Cardiac muscle cell (in vitro differentiated cells and primary cell): ENCODE measurements at regions not wholly inside any gene's neighbourhood (a gene's known extent, or its start where the extent isn't known, plus 50 kb on each side); places are given as distances from the start of the nearest gene placed in this dataset.

Source experiments
- DNase-seq, 2 donors: peaks; one replicate each; pipeline versions ENCODE4 v3.0.0 to v3.0.0-alpha.2; 2010 to 2017; ENCODE audit warnings: low read depth in 1 of 2, low spot score in 1 of 2
- H3K27ac ChIP-seq: fragments of 200-600 bp; sonication (generic); 2 replicates; pipeline ENCODE4 v1.5.1; 2016
- H3K27me3 ChIP-seq: fragments of 200-600 bp; sonication (generic); 2 replicates; pipeline ENCODE4 v1.6.0; 2016; ENCODE audit warnings: control low read depth
- H3K36me3 ChIP-seq: fragments of 200-600 bp; sonication (generic); 2 replicates; pipeline ENCODE4 v1.5.1; 2016; ENCODE audit warnings: control low read depth
- H3K4me1 ChIP-seq: fragments of 200-600 bp; sonication (generic); 2 replicates; pipeline ENCODE4 v1.8.1; 2017; ENCODE audit warnings: low read depth, mild to moderate bottlenecking, mixed run types
- H3K4me3 ChIP-seq: fragments of 200-600 bp; sonication (generic); 2 replicates; pipeline ENCODE4 v1.5.1; 2016; ENCODE audit warnings: mild to moderate bottlenecking
- H3K9me3 ChIP-seq: fragments of 200-600 bp; sonication (generic); 2 replicates; pipeline ENCODE4 v1.5.1; 2017; ENCODE audit warnings: low read depth, mild to moderate bottlenecking, control low read depth
- TF ChIP-seq, protein P1 (sequence below): IDR thresholded peaks from 2 replicates; pipeline ENCODE4 v1.5.1; 2012; ENCODE audit warnings: low read depth, mild to moderate bottlenecking, low read length

DNA sequence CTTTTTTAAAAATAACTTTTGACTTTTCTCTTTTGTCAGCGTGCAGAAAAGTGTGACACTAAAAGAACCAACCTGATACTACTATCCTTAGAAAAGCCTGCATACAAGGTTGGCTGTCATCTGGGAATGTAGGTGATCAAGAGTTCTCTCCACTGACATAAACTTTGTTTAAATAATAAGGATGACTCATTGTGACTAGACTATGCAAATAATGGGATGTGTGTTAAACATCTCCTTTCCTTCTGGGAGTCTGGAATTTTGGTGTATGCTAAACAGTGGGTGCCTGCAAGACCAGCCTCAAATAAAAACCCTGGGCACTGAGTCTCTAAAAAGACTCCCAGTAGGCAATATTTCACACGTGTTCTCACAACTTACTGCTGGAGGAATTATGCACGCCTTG is 373.4 kb downstream of the CNTNAP4 start:
- DNase-seq: no peak
- TF ChIP-seq, protein P1, sequence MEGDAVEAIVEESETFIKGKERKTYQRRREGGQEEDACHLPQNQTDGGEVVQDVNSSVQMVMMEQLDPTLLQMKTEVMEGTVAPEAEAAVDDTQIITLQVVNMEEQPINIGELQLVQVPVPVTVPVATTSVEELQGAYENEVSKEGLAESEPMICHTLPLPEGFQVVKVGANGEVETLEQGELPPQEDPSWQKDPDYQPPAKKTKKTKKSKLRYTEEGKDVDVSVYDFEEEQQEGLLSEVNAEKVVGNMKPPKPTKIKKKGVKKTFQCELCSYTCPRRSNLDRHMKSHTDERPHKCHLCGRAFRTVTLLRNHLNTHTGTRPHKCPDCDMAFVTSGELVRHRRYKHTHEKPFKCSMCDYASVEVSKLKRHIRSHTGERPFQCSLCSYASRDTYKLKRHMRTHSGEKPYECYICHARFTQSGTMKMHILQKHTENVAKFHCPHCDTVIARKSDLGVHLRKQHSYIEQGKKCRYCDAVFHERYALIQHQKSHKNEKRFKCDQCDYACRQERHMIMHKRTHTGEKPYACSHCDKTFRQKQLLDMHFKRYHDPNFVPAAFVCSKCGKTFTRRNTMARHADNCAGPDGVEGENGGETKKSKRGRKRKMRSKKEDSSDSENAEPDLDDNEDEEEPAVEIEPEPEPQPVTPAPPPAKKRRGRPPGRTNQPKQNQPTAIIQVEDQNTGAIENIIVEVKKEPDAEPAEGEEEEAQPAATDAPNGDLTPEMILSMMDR: no peak
- Histone ChIP-seq H3K4me3 (no peak overlapping the region), H3K27ac (no peak overlapping the region), H3K4me1 (no peaks in the 10 kb centered on the region), H3K9me3 (no peaks in the 10 kb centered on the region), H3K27me3 (no peaks in the 10 kb centered on the region), H3K36me3 (no peaks in the 10 kb centered on the region)

DNA sequence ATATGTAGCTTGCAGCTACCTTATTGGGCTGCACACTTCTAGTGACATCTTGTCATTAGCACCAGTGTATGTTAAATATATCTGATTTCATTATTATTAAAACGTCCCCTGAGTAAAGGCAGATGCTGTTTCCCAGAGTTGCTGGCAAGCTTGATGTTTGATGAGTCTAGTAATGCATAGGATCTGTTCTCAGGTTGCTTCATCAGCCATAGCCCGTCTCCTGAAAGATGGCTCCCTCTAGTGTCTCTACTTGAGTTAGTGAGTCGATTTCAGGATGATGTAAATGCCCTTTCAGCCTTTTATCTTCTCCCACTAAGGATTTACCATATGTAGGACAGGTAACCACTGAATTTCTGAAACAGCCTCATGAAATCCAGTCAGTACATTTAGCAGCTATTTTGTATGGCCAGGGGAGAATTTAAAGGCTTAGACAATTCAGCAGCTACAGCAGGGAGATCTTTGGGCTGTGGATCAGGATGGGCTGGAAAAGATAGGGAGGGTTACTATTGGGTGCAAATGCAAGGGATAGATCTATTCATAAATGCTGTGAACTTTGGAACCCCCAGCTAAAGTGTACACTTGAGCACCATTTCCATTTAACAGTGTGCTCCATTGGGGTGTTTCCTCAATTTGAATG is 376.3 kb downstream of the CNTNAP4 start:
- DNase-seq: peak; percentile 63 to 73
- no peak overlapping the region for H3K27ac ChIP-seq
- no peaks in the 10 kb centered on the region for H3K9me3 ChIP-seq
- no peaks in the 10 kb centered on the region for H3K36me3 ChIP-seq
- no peak overlapping the region for H3K4me3 ChIP-seq
- TF ChIP-seq, protein P1: peak; percentile 66
- H3K27me3 ChIP-seq: no peaks in the 10 kb centered on the region
- H3K4me1 ChIP-seq: no peaks in the 10 kb centered on the region

DNA sequence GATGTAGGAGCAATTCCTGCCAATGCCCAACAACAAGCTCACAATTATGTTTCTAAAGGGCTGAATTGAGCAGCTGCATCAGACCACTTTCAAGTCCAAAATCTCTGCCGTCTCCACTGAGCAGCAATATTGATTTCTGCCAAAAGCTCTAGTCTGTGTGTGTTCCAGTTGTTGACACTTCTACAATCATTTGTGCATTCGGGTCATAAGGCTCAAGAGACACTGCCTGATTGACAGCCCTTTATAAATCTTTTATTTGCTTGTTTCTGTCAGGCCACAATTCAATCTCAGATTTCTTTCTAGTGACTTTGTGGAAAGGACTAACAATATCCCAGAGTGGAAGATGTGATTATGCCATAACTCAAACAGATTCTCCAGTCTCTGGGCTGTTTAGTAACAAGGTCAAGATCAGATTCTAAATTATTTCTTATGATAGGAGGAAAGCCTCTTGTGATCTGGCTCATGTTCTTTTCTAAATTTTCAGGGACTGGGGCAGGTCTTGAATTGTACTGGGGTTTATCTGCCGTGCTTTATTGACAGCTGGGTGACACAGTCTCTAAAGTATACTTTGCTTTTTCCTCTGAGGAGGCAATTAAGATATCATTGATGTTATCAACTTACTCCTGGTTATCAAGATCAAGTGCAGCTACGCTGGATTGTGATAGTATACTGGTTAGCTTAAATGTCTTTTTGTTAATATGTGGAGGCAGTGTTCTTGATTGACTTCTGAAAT is 377.1 kb downstream of the CNTNAP4 start:
- H3K36me3 ChIP-seq: no peaks in the 10 kb centered on the region
- DNase-seq: no peak

DNA sequence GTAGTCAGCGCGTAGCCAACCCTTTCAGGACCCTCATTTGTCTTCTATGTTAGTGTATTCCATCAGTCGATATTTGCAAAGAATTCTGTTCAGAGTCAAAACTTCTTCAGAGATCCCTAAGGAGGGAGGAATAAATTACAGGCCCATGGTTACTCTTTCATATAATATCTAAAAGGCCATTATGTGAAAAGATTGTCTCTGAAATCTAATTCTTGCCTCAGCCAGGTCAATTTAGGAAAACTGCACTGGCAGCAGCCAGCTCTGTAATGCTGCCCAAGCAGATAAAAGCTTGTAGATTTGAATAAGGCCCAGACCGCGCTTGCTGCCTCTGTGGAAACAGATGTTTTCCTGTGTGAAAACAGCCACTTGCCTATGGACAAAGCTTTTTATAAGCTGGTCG is 379.8 kb downstream of the CNTNAP4 start:
- TF ChIP-seq, protein P1: no peak
- peaks cover 5% of the 10 kb centered on the region for H3K27me3 ChIP-seq
- no peak overlapping the region for H3K27ac ChIP-seq
- DNase-seq: no peak
- H3K4me1 ChIP-seq: no peaks in the 10 kb centered on the region
- no peaks in the 10 kb centered on the region for H3K36me3 ChIP-seq
- H3K4me3 ChIP-seq: no peak overlapping the region
- no peaks in the 10 kb centered on the region for H3K9me3 ChIP-seq

More for the DNA sequence above, 377.1 kb downstream of the CNTNAP4 start:
- Histone ChIP-seq H3K27ac (no peak overlapping the region), H3K9me3 (no peaks in the 10 kb centered on the region), H3K27me3 (no peaks in the 10 kb centered on the region), H3K4me3 (no peak overlapping the region), H3K4me1 (no peaks in the 10 kb centered on the region)
- TF ChIP-seq, protein P1: no peak

DNA sequence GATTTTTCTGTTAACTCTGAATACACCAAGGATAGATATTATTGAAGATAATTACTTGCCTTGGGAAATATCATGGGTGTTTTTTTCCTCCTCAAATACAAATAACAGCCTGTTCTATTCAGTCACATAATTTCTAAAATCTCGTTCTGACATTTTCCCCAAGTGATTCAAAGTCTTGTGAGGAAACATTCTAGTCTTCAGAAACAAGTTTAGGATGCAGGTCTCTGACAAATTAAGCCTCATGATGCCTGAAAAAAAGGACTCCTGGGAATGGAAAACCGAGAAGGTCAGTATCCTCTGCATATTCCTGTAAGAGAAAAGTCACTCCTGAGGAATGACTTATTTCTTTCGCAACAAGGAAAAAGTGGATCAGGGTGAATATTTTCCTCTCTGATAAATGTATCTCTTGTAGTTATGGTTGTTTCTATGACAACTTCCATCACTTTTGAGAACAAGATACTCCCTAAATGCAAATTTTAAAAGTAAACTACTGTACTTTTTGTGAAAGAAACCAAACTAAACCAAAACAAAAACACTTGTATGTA is 384.6 kb downstream of the CNTNAP4 start:
- no peak for DNase-seq
- peaks cover 7% of the 10 kb centered on the region for H3K27me3 ChIP-seq
- H3K9me3 ChIP-seq: no peaks in the 10 kb centered on the region
- H3K4me3 ChIP-seq: no peak overlapping the region
- no peaks in the 10 kb centered on the region for H3K4me1 ChIP-seq
- TF ChIP-seq, protein P1: no peak
- no peaks in the 10 kb centered on the region for H3K36me3 ChIP-seq
- no peak overlapping the region for H3K27ac ChIP-seq
